Uterus (tissue), 3 donors: ENCODE measurements at regions not wholly inside any gene's neighbourhood (a gene's known extent, or its start where the extent isn't known, plus 50 kb on each side); places are given as distances from the start of the nearest gene placed in this dataset.

Experiments used
- DNase-seq, 2 donors: peaks; one replicate each; pipeline ENCODE4 v3.0.0-alpha.2; 2019 to 2020
- H3K27ac ChIP-seq, 2 donors: fragments of 200-600 bp; sonication (generic); 1 replicate in 1 of 2; 2 replicates in 1 of 2; pipeline ENCODE4 v1.5.1; 2016 to 2018
- H3K27me3 ChIP-seq, 2 donors: fragments of 200-600 bp; sonication (generic); one replicate each; pipeline ENCODE4 v1.5.1; 2018 to 2019; ENCODE audit warnings: control low read depth in 1 of 2
- H3K36me3 ChIP-seq, 2 donors: fragments of 200-600 bp; sonication (generic); one replicate each; pipeline ENCODE4 v1.5.1; 2019; ENCODE audit warnings: control low read depth in 1 of 2
- H3K4me1 ChIP-seq, 2 donors: fragments of 200-600 bp; sonication (generic); one replicate each; pipeline ENCODE4 v1.5.1; 2018 to 2019; ENCODE audit warnings: control low read depth in 1 of 2
- H3K4me3 ChIP-seq, 2 donors: fragments of 200-600 bp; sonication (generic); 1 replicate in 1 of 2; 2 replicates in 1 of 2; pipeline ENCODE4 v1.5.1; 2018 to 2019; ENCODE audit warnings: mild to moderate bottlenecking in 1 of 2
- H3K9me3 ChIP-seq, 2 donors: fragments of 200-600 bp; sonication (generic); one replicate each; pipeline ENCODE4 v1.5.1; 2019; ENCODE audit warnings: control low read depth in 1 of 2
- POLR2A ChIP-seq, 2 donors: fragments of 450-650 bp; IDR thresholded peaks; one replicate each; pipeline ENCODE4 v1.6.1; 2016; ENCODE audit warnings: antibody characterized with exemption in 2 of 2, mild to moderate bottlenecking in 1 of 2, moderate library complexity in 1 of 2
- intact Hi-C: fragments of 100-400 bp; cut with DNase I; formaldehyde crosslinking; loops from one replicate; pipeline ENCODE4 v1.15.1; 2023; ENCODE audit warnings: low total_unique reads
- TF ChIP-seq, protein P1 (sequence below), 4 experiments: fragments of 200-600 bp in 2 of 4; fragments of 450-650 bp in 2 of 4; sonication (generic) in 2 of 4; IDR thresholded peaks; one replicate each; pipeline ENCODE4 v1.5.1; 2016 to 2019; ENCODE audit warnings: antibody characterized with exemption in 4 of 4, mild to moderate bottlenecking in 2 of 4, moderate library complexity in 1 of 4
- donor health status: DM: yes; HTN: yes; CAD: no.

DNA sequence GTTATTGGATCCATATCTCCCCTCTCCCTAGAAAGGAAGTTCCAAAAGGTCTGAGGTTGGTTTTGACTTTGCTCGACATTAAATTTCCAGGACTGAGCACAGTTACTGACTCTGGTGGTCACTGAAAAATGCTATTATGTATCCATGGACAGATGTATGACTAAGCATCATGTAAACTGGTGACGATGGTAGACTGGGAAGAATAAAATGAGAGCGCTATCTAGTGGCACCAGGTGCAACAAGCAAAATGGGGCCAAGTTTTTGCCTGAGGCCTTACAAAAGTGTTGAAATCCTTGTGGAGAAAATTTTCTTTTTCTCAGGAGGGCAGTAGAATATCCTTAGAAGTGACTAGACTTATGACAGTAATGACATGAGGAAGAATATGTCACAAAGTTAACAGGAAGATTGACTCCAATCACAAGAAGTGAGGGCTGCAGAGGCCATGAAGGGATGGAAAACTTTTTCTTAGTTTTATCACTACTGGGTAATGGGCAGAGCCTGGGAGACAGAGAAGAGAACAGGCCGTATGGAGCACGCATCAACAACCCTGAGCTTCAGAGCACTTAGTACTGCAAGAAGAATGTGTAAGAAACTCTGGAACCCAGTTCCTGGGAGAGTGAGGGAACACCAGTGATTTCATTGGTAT is 88.9 kb upstream of the ELOVL5 start:
- no peak for TF ChIP-seq POLR2A (IDR thresholded peaks at IDR 0.05)
- TF ChIP-seq, protein P1, sequence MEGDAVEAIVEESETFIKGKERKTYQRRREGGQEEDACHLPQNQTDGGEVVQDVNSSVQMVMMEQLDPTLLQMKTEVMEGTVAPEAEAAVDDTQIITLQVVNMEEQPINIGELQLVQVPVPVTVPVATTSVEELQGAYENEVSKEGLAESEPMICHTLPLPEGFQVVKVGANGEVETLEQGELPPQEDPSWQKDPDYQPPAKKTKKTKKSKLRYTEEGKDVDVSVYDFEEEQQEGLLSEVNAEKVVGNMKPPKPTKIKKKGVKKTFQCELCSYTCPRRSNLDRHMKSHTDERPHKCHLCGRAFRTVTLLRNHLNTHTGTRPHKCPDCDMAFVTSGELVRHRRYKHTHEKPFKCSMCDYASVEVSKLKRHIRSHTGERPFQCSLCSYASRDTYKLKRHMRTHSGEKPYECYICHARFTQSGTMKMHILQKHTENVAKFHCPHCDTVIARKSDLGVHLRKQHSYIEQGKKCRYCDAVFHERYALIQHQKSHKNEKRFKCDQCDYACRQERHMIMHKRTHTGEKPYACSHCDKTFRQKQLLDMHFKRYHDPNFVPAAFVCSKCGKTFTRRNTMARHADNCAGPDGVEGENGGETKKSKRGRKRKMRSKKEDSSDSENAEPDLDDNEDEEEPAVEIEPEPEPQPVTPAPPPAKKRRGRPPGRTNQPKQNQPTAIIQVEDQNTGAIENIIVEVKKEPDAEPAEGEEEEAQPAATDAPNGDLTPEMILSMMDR (IDR thresholded peaks at IDR 0.05), result peak in 1 of 4 experiments; percentile 26
- Histone ChIP-seq H3K27me3 (no peaks in the 10 kb centered on the region), H3K9me3 (no peaks in the 10 kb centered on the region), H3K36me3 (no peaks in the 10 kb centered on the region), H3K4me1 (no peaks in the 10 kb centered on the region), H3K4me3 (no peak overlapping the region), H3K27ac (no peak overlapping the region)
- DNase-seq, result no peak
- intact Hi-C loops, result no loop called here

DNA sequence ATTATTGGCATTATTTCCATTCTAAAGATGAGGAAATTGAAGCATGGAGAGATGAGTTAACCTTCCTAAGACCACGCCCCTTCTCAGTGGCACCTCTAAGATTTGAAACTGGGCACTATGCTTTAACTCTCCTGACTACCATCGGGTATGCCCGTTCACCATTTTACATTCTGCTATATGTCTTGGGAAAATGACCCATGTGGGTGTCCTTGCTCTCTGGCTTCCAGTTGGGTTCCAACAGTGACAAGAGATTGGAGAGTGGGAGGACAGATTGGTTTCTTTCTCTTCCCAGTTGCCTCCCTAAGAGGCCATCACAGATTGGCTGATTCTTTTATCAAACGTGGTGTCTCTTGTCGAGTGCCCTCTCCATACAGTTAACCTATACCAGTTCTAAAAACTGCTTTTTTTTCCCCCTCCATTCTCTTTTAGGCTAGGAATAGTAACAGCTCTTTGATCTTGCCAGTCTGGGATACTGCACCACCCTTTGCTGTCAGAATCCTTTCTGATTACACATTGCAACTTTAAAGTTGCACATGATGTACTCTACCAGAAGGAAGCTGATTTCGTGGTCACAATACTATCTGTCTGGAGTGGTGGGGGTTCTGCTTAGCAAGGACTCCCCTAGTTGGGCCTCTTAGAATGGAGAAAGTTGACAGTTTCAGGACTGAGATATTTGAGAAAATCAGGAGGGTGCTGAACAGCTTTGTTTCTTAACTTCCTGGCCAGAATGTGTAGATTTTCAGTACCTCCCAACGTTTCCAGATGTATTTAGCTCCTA is 88.0 kb upstream of the ELOVL5 start:
- intact Hi-C loops, result no loop called here
- no peak for DNase-seq
- Histone ChIP-seq H3K27me3 (no peaks in the 10 kb centered on the region), H3K36me3 (no peaks in the 10 kb centered on the region), H3K4me1 (no peaks in the 10 kb centered on the region), H3K4me3 (no peak overlapping the region), H3K9me3 (no peaks in the 10 kb centered on the region), H3K27ac (no peak overlapping the region)
- TF ChIP-seq, protein P1 (IDR thresholded peaks at IDR 0.05), result no peak
- no peak for TF ChIP-seq POLR2A (IDR thresholded peaks at IDR 0.05)

DNA sequence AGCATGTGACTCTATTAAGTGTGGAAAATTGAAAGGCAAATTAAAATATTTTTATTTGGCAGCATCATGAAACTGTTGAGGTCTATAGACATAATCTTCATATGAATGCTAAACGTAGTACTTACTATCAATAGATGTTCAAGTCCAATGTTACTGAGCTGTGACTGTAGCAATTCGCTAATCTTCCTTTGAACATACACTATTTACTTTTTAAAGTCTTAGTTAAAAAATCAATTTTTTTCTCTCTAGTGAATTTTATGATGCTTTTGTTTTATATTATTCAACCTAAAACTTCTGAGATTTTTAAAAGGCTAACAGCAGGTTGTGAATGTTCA is 85.2 kb upstream of the ELOVL5 start:
- DNase-seq, result no peak
- intact Hi-C loops, result no loop called here
- no peaks in the 10 kb centered on the region for H3K9me3 ChIP-seq
- no peaks in the 10 kb centered on the region for H3K36me3 ChIP-seq
- TF ChIP-seq, protein P1 (IDR thresholded peaks at IDR 0.05), result no peak
- TF ChIP-seq POLR2A (IDR thresholded peaks at IDR 0.05), result no peak
- H3K27me3 ChIP-seq, result no peaks in the 10 kb centered on the region
- no peak overlapping the region for H3K27ac ChIP-seq
- no peak overlapping the region for H3K4me3 ChIP-seq
- H3K4me1 ChIP-seq, result no peaks in the 10 kb centered on the region

DNA sequence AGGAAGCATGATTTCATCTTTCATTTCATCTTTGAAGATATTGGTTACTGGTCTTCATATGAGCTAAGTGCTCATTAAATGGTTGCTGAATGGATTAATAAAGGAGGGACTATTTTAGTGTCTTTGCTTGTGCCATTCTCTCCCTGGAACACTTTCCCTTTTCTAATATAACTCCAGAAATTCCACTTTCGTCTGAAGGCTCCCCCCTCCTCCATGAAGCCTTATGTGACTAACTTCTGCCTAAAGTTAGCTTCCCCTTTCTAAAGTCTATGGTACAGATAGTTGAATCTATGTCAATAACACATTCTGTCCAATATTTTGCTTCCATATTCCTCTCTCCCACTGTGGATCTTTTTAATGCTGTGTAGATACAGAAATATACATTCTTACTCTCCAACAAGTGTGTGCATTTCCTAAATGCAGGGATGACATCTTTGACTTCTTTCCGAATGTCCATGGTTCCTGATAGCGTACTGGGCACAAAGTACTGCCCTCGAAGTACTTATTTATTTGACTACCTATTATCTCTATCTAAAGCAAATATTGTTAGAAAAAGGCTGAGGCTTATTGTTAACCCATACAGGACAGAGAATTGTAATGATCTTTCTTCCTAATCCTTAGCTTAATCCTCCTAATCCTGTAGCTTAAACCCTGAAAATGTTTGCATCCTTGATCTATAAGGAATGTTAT is 84.7 kb upstream of the ELOVL5 start:
- Histone ChIP-seq H3K4me1 (no peaks in the 10 kb centered on the region), H3K4me3 (no peak overlapping the region), H3K27ac (no peak overlapping the region), H3K27me3 (no peaks in the 10 kb centered on the region), H3K9me3 (no peaks in the 10 kb centered on the region), H3K36me3 (no peaks in the 10 kb centered on the region)
- intact Hi-C loops, result no loop called here
- TF ChIP-seq, protein P1 (IDR thresholded peaks at IDR 0.05), result no peak
- no peak for TF ChIP-seq POLR2A (IDR thresholded peaks at IDR 0.05)
- no peak for DNase-seq
